ENCODE measurements at regions not wholly inside any gene's neighbourhood (a gene's known extent, or its start where the extent isn't known, plus 50 kb on each side); places are given as distances from the start of the nearest gene placed in this dataset.

DNA sequence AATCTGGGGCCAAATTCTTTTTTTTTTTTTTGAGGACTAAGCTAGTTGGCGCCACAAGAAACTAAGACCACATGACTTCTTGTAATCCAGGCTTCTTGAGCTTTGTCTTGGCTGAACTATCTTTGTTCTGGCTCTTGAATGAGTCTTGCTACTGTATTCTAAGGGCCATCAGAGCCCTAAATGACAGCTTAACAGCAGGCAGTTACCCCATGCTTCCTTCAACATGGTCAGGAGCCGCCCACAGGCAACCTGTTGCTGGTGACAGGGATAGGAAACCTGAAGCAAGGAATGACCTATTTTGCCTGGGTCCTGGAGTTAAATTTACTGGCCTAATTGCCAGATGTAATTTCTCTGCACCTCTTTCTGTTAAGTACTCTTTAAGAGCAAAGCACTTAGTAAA, 188.2 kb upstream of the PLXNA2 start:
- no peak for TF ChIP-seq POLR2A (IDR thresholded peaks at IDR 0.05; ENCODE audit: low read depth, low read length)
- no peak for TF ChIP-seq POLR2AphosphoS5 (IDR thresholded peaks at IDR 0.05; ENCODE audit: low read depth, low read length)

Data from GM12892 (cell line).